Esophagus (tissue), 2 donors: ENCODE measurements at regions not wholly inside any gene's neighbourhood (a gene's known extent, or its start where the extent isn't known, plus 50 kb on each side); places are given as distances from the start of the nearest gene placed in this dataset.
"Not testable (repeated sequence)": the region's sequence is repeated elsewhere in the genome, so short reads cannot be mapped to it uniquely, and the experiment has no call there.

Experiments
- H3K27ac ChIP-seq, 2 donors: one replicate each; pipeline ENCODE4 v1.5.1; 2013; ENCODE audit warnings: low read depth in 2 of 2, mild to moderate bottlenecking in 2 of 2, inconsistent platforms in 1 of 2, low read length in 1 of 2, moderate library complexity in 1 of 2
- H3K27me3 ChIP-seq, 2 donors: one replicate each; pipeline ENCODE4 v1.6.1; 2013; ENCODE audit warnings: low read length in 2 of 2, control low read depth in 1 of 2, mild to moderate bottlenecking in 1 of 2; ENCODE audit not compliant: insufficient read depth in 2 of 2, control insufficient read depth in 1 of 2
- H3K36me3 ChIP-seq, 2 donors: one replicate each; pipeline ENCODE4 v1.6.1; 2013; ENCODE audit warnings: low read length in 1 of 2; ENCODE audit not compliant: control insufficient read depth in 2 of 2, insufficient read depth in 2 of 2
- H3K4me1 ChIP-seq, 2 donors: one replicate each; pipeline ENCODE4 v1.6.1; 2013; ENCODE audit warnings: low read length in 1 of 2; ENCODE audit not compliant: control insufficient read depth in 2 of 2, insufficient read depth in 2 of 2
- H3K4me3 ChIP-seq, 2 donors: one replicate each; pipeline ENCODE4 v1.5.1; 2013; ENCODE audit warnings: low read length in 2 of 2, mild to moderate bottlenecking in 2 of 2, low read depth in 1 of 2, moderate library complexity in 1 of 2
- H3K9me3 ChIP-seq, 2 donors: one replicate each; pipeline ENCODE4 v1.6.1; 2013; ENCODE audit warnings: mild to moderate bottlenecking in 2 of 2, low read depth in 1 of 2, low read length in 1 of 2, moderate library complexity in 1 of 2; ENCODE audit not compliant: control insufficient read depth in 2 of 2, insufficient read depth in 1 of 2
- WGBS, 2 donors: extraction: QIAGEN DNeasy Blood & Tissue Kit; methylation state at CpG; one replicate each; pipeline ENCODE4 v1.1.7; 2013; 5-methylcytosine and 5-hydroxymethylcytosine counted together
- donor health status: healthy with polysubstance abuse.
- donor health status: Bipolar disorder and iron deficiency.

DNA sequence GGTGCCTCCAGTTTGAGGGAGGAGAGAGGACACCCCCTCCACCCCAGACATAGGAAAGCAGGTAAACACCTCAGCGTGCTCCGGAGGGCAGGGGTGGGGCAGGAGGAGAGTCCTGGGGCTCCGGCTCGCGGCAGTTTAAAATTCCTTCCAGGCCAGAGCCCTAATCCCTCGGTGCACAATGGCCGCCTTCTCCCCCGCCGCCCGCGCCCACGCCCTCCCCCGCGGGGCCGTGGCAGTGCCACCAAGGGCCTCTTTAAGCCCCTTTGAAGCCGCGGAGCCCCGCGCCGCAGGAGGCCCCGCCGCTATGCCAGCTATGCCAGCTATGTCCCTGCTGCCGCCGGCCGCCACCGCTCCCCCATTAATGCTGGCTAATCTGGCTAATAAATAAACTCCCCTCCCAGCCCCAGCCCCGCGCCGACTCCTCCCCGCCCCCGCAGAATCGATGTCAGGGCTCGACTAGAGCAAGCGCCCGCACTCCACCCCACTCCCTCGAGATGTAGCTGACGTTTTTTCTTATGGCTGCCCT lies 125.1 kb downstream of the MRPL14 start:
- H3K4me3 ChIP-seq: peak overlapping the region; percentile 40 to 43
- no peaks in the 10 kb centered on the region for H3K36me3 ChIP-seq
- H3K27me3 ChIP-seq: peaks cover 0 to 3% of the 10 kb centered on the region in 2 donors
- peaks cover 3 to 7% of the 10 kb centered on the region in 2 donors for H3K4me1 ChIP-seq
- no peaks in the 10 kb centered on the region for H3K9me3 ChIP-seq
- H3K27ac ChIP-seq: no peak overlapping the region
- WGBS, 2 donors: 5 to 8% methylated on average over 35 to 37 of the region's 37 CpGs

DNA sequence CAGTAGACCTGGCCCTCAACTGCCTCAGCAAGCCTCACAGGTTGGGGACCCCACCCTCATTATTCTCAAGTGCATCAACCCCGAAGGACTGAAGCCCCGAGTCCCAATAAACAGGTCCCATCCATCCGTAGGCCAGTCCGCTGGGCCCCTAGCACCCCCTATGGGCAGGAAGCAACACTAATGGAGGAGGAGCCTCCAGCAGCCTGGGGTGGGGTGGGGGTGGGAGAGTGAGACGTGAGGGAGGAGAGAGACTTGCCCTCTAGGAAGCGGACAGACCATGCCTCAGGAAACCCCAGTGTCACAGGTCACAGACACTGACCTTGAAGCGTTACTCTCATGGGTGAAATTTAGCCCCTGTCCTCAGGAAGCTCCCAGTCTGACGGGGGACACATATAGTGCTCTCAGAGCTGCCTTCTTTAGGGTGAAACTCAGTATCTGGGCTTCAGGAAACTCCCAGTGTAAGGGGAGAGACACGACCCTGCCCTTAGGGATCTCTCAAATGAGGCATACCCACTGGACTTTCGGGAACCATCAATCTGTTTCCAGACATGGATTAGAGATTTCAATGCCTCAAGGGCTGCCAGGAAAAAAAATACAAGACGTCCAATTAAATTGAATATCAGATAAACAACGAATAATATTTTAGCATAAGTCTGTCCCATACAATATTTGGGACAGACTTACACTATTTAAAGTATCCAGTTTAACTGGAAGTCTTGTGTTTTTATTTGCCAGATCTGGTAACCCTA lies 125.8 kb downstream of the MRPL14 start:
- peaks cover 0 to 3% of the 10 kb centered on the region in 2 donors for H3K27me3 ChIP-seq
- no peaks in the 10 kb centered on the region for H3K9me3 ChIP-seq
- peaks cover 3 to 7% of the 10 kb centered on the region in 2 donors for H3K4me1 ChIP-seq
- H3K36me3 ChIP-seq: no peaks in the 10 kb centered on the region
- no peak overlapping the region for H3K4me3 ChIP-seq
- 48 to 53% methylated on average over 12 of the region's 12 CpGs for WGBS, 2 donors
- no peak overlapping the region for H3K27ac ChIP-seq

DNA sequence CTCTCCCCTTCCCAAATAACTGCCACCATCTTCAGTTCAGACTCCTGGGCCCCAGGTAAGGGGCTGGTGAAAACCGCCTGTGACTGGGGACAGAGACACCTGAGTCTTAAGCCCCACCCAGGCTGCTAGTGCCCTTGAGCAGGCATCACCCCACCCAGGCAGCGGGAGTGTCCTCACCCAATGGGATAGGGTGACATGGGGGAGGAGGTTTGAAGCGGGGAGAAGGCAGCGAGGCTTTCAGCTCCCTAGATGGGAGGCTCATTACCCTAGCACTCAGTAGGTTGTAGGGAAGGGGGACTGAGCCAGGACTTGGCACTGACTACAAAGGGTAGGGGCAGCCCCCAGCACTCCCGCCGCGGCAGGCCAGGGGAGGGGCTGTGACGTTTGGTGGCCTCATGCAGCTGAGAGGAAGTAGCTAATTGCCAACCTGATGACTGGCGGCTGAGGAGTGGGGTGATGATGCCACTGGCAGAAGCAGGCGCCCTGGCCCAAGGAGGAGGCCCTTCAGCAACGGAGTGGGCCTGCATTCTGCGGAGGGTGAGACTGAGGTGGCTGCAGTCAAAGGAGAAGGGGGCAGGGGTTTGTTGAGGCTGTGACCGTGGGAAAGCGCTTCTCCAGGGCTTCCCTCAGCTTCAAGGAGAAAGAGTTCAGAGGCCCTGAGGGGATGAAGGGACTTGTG lies 126.9 kb downstream of the MRPL14 start:
- 65 to 66% methylated on average over 14 of the region's 14 CpGs for WGBS, 2 donors
- Histone ChIP-seq H3K27ac (no peak overlapping the region), H3K36me3 (no peaks in the 10 kb centered on the region), H3K4me3 (no peak overlapping the region), H3K4me1 (peaks cover 3 to 7% of the 10 kb centered on the region in 2 donors), H3K9me3 (no peaks in the 10 kb centered on the region), H3K27me3 (peaks cover 0 to 3% of the 10 kb centered on the region in 2 donors)

DNA sequence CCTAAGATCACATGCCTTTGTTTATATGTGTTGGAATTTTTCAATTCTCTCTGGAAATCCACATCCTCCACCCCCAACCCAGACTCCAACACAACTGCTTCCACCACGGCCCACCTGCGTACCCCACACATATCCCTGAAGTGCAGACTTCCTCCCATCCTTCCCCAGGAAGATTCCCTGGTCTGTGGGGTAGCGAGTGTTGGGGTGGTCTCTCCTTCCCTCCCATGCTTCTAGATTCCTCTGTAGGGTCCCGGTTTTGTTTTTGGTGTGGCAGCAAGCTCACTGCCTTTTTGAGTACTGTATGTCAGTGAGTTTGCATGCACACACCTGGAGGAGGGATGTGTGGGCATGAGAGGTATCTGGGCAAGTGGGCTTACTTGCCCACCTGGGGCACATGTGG lies 127.6 kb downstream of the MRPL14 start:
- Histone ChIP-seq H3K4me1 (peaks cover 3 to 7% of the 10 kb centered on the region in 2 donors), H3K36me3 (no peaks in the 10 kb centered on the region), H3K9me3 (no peaks in the 10 kb centered on the region), H3K4me3 (no peak overlapping the region), H3K27ac (no peak overlapping the region), H3K27me3 (peaks cover 0 to under 1% of the 10 kb centered on the region in 2 donors)
- WGBS, 2 donors: 90 to 94% methylated on average over 4 of the region's 4 CpGs

DNA sequence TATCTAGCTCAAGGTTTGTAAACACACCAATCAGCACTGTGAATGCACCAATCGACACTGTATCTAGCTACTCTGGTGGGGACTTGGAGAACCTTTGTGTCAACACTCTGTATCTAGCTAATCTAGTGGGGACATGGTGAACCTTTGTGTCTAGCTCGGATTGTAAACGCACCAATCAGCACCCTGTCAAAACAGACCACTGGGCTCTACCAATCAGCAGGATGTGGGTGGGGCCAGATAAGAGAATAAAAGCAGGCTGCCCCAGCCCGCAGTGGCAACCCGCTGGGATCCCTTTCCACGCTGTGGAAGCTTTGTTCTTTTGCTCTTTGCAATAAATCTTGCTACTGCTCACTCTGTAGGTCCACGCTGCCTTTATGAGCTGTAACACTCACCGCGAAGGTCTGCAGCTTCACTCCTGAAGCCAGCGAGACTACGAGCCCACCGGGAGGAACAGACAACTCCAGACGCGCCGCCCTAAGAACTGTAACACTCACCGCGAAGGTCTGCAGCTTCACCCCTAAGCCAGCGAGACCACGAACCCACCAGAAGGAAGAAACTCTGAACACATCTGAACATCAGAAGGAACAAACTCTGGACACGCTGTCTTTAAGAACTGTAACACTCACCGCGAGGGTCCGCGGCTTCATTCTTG lies 128.5 kb downstream of the MRPL14 start:
- not testable (repeated sequence) for H3K36me3 ChIP-seq, H3K9me3 ChIP-seq, H3K27me3 ChIP-seq, H3K27ac ChIP-seq, H3K4me1 ChIP-seq, H3K4me3 ChIP-seq
- 86 to 94% methylated on average over 24 of the region's 24 CpGs for WGBS, 2 donors

DNA sequence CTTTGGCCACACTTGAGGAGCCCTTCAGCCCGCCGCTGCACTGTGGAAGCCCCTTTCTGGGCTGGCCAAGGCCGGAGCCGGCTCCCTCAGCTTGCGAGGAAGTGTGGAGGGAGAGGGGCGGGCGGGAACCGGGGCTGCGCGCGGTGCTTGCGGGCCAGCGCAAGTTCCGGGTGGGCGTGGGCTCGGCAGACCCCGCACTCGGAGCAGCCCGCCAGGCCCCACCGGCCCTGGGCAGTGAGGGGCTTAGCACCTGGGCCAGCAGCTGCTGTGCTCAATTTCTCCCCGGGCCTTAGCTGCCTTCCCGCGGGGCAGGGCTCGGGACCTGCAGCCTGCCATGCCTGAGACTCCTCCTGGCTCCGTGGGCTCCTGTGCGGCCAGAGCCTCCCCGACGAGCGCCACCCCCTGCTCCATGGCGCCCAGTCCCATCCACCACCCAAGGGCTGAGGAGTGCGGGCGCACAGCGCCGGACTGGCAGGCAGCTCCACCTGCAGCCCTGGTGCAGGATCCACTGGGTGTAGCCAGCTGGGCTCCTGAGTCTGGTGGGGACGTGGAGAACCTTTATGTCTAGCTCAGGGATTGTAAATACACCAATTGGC lies 129.2 kb downstream of the MRPL14 start:
- WGBS, 2 donors: 90 to 95% methylated on average over 33 to 35 of the region's 35 CpGs
- not testable (repeated sequence) for H3K27me3 ChIP-seq, H3K4me1 ChIP-seq, H3K27ac ChIP-seq, H3K9me3 ChIP-seq, H3K4me3 ChIP-seq, H3K36me3 ChIP-seq

DNA sequence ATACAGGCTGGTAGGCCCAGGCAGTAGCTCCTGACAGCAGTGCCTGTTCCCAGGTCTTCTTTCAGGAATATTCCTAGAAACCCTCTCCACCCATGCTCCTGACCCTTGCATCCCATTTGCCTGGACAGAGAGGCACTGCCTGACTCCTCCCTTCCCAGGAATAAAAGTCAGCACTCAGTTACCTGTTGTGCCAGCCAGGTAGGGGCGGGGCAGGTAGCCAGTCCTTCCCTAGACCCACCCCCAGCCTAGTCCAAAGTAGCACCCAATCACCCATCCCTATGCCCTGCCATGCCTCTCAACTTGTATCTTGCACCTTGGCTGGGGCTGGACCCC lies 129.9 kb downstream of the MRPL14 start:
- Histone ChIP-seq H3K4me1 (peaks cover 3 to 4% of the 10 kb centered on the region in 2 donors), H3K27me3 (no peaks in the 10 kb centered on the region), H3K9me3 (no peaks in the 10 kb centered on the region), H3K4me3 (no peak overlapping the region), H3K27ac (no peak overlapping the region), H3K36me3 (no peaks in the 10 kb centered on the region)
- 88 to 89% methylated on average over 1 of the region's 1 CpG for WGBS, 2 donors

DNA sequence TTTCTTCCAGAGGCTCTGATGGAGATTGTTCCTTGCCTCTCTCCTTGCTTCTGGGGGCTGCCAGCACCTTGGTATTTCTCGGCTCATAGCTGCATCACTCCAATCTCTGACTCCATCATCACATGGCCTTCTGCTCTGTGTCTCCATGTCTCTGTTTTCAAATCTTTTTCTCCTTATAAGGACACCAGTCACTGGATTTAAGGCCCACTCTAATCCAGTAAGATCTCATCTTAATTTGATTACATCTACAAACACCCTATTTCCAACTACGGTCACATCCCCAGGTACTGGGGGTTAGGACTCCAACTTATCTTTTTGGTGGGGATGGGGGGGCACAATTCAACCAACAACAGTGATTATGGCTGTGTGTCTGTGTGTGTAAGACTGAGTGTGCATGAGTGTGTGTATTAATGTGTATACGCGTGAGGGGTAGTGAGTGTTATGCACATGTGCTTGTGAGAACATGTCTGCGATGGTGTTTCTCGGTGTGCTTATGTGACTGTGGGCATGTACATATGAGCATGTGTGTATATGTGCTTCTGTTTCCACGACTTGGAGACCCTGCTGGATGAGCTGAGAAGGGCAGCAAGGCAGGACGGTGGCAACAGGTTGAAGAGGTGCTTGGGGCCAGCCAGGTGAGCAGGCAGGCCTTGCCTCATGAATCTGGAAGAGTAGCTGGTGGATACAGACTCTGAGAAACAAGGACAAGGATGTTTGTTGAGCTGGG lies 130.5 kb downstream of the MRPL14 start:
- Histone ChIP-seq H3K4me3 (no peak overlapping the region), H3K36me3 (no peaks in the 10 kb centered on the region), H3K27ac (no peak overlapping the region), H3K4me1 (peaks cover 2 to 3% of the 10 kb centered on the region in 2 donors), H3K9me3 (no peaks in the 10 kb centered on the region), H3K27me3 (no peaks in the 10 kb centered on the region)
- WGBS, 2 donors: 88 to 90% methylated on average over 8 of the region's 8 CpGs

DNA sequence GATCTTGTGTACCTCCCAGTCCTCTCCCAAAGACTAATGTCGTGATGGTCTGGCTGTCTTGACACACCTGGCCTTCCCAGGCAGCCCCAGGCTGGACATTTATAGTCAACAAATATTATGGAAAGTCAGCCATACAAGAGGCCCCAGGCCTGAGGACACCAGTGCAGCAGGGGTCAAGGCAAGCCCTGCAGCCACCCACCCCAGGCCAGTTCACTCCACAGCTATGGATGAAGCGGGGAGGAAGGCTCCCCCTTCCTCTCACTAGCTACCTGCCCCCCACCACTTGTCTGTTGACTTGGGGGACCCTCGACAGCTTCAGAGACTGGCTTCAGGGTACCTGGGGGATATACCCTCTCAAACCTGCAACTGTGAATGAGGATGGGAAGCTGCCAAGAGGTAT lies 132.1 kb downstream of the MRPL14 start:
- no peaks in the 10 kb centered on the region for H3K36me3 ChIP-seq
- no peak overlapping the region for H3K4me3 ChIP-seq
- peaks cover 0 to 3% of the 10 kb centered on the region in 2 donors for H3K4me1 ChIP-seq
- no peaks in the 10 kb centered on the region for H3K9me3 ChIP-seq
- WGBS, 2 donors: 94% methylated on average over 3 of the region's 3 CpGs
- no peaks in the 10 kb centered on the region for H3K27me3 ChIP-seq
- H3K27ac ChIP-seq: no peak overlapping the region
